Left ventricle myocardium inferior (tissue), 1 donor: ENCODE measurements at regions not wholly inside any gene's neighbourhood (a gene's known extent, or its start where the extent isn't known, plus 50 kb on each side); places are given as distances from the start of the nearest gene placed in this dataset.

Source experiments
- DNase-seq: peaks from one replicate; pipeline ENCODE4 v3.0.0-alpha.2; 2020
- H3K27ac ChIP-seq: fragments of 200-600 bp; replicated peaks from 2 replicates; pipeline ENCODE4 v1.8.0; 2021
- H3K27me3 ChIP-seq: fragments of 200-600 bp; 2 replicates; pipeline ENCODE4 v1.8.0; 2021; ENCODE audit warnings: low read depth
- H3K36me3 ChIP-seq: fragments of 200-600 bp; 2 replicates; pipeline ENCODE4 v1.8.0; 2021
- H3K4me1 ChIP-seq: fragments of 200-600 bp; 2 replicates; pipeline ENCODE4 v1.8.0; 2021
- H3K4me3 ChIP-seq: fragments of 200-600 bp; 2 replicates; pipeline ENCODE4 v1.8.0; 2021; ENCODE audit warnings: mild to moderate bottlenecking, moderate library complexity
- H3K9me3 ChIP-seq: fragments of 200-600 bp; replicated peaks from 2 replicates; pipeline ENCODE4 v1.8.0; 2021
- intact Hi-C: fragments of 100-400 bp; cut with micrococcal nuclease; formaldehyde crosslinking; loops from one replicate; pipeline ENCODE4 v1.11.0; 2022
- TF ChIP-seq, protein P1 (sequence below): fragments of 200-600 bp; IDR thresholded peaks from 2 replicates; pipeline ENCODE4 v1.8.0; 2021; ENCODE audit warnings: antibody characterized with exemption, mild to moderate bottlenecking, borderline replicate concordance
- donor health status: DM: no; HTN: yes; CAD: no; lungs with severe emphysema.

DNA sequence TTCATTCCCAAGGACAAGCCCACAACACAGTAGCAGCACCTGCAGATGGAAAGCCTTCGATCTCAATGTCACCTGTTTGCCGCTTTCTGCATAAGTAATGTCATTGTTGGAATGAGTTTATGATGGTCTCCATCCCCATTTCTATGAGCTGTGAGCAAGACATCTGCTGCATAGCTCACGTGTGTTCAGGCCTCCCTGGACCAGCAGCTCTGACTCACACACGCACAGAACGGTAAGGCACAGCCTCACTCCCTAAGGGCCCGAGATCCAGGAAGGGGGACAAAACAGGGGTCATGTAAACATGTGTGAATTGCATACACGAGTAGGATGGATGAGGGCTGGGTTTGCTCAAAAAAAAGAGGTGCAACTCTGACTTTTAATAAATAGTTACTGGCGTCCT, 223.1 kb downstream of the SOX9 start:
- intact Hi-C loops: no loop called here

DNA sequence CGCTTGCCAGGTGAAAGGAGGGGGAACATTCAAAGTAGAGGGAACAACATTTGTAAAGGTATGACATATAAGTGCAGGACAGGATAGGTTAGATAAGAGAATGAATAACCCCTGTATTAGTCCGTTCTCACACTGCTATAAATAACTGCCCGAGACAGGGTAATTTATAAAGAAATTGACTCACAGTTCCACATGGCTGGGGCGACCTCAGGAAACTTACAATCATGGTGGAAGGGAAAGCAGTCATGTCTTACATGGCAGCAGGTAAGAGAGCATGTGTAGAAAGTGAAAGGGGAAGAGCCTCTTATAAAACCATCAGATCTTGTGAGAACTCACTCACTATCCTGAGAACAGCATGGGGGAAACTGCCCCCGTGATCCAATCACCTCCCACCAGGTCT, 223.8 kb downstream of the SOX9 start:
- Histone ChIP-seq H3K27me3 (peaks cover 92% of the 10 kb centered on the region), H3K27ac (no peak overlapping the region), H3K36me3 (no peaks in the 10 kb centered on the region), H3K9me3 (no peaks in the 10 kb centered on the region), H3K4me3 (no peak overlapping the region), H3K4me1 (peaks cover under 1% of the 10 kb centered on the region)
- TF ChIP-seq, protein P1, sequence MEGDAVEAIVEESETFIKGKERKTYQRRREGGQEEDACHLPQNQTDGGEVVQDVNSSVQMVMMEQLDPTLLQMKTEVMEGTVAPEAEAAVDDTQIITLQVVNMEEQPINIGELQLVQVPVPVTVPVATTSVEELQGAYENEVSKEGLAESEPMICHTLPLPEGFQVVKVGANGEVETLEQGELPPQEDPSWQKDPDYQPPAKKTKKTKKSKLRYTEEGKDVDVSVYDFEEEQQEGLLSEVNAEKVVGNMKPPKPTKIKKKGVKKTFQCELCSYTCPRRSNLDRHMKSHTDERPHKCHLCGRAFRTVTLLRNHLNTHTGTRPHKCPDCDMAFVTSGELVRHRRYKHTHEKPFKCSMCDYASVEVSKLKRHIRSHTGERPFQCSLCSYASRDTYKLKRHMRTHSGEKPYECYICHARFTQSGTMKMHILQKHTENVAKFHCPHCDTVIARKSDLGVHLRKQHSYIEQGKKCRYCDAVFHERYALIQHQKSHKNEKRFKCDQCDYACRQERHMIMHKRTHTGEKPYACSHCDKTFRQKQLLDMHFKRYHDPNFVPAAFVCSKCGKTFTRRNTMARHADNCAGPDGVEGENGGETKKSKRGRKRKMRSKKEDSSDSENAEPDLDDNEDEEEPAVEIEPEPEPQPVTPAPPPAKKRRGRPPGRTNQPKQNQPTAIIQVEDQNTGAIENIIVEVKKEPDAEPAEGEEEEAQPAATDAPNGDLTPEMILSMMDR: no peak
- no peak for DNase-seq
- intact Hi-C loops: no loop called here

More for the DNA sequence above, 223.1 kb downstream of the SOX9 start:
- Histone ChIP-seq H3K9me3 (no peaks in the 10 kb centered on the region), H3K27me3 (peaks cover 91% of the 10 kb centered on the region), H3K4me1 (peaks cover 8% of the 10 kb centered on the region), H3K27ac (no peak overlapping the region), H3K4me3 (no peak overlapping the region), H3K36me3 (no peaks in the 10 kb centered on the region)
- TF ChIP-seq, protein P1: no peak
- DNase-seq: no peak

DNA sequence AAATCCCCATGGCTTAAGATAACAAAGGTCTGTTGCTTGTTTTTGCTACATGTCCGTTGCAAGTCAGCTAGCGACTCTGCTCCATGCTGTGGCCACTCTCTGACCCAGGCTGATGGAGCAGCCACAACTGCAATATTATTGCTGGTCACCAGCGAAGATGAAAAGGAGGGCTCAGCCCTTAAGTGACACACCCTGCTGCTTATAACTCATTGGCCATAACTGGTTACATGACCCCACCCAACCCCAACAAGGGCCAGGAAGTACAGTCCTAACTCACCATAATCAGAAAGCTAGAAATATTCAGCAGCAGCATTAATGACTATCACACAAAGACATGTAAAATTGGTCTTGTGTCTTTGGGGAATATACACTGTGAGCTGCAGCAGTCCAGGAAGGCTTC, 224.3 kb downstream of the SOX9 start:
- H3K36me3 ChIP-seq: no peaks in the 10 kb centered on the region
- TF ChIP-seq, protein P1: no peak
- no peak for DNase-seq
- intact Hi-C loops: no loop called here
- H3K9me3 ChIP-seq: no peaks in the 10 kb centered on the region
- peaks cover 92% of the 10 kb centered on the region for H3K27me3 ChIP-seq
- no peaks in the 10 kb centered on the region for H3K4me1 ChIP-seq
- H3K27ac ChIP-seq: no peak overlapping the region
- H3K4me3 ChIP-seq: no peak overlapping the region

DNA sequence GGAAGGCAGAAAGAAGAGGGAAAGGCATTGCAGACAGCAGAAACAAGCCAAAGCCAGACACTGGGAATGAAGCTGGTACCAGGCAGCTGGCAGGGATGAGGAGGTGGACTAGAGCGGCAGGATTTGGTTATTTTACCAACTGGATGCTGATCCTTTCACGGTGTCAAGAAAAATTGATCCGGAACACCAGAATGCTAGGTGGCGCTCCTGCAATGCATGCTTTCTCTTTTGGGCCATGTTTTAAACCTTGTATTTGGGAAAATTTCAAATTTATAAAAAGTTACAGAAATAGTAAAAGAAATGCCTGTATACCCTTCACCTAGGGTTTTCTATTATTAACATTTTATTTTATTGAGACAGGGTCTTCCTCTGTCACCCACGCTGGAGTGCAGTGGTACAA, 224.7 kb downstream of the SOX9 start:
- Histone ChIP-seq H3K27ac (no peak overlapping the region), H3K4me1 (no peaks in the 10 kb centered on the region), H3K9me3 (no peaks in the 10 kb centered on the region), H3K27me3 (peaks cover 92% of the 10 kb centered on the region), H3K36me3 (no peaks in the 10 kb centered on the region), H3K4me3 (no peak overlapping the region)
- intact Hi-C loops: no loop called here
- TF ChIP-seq, protein P1: no peak
- no peak for DNase-seq

DNA sequence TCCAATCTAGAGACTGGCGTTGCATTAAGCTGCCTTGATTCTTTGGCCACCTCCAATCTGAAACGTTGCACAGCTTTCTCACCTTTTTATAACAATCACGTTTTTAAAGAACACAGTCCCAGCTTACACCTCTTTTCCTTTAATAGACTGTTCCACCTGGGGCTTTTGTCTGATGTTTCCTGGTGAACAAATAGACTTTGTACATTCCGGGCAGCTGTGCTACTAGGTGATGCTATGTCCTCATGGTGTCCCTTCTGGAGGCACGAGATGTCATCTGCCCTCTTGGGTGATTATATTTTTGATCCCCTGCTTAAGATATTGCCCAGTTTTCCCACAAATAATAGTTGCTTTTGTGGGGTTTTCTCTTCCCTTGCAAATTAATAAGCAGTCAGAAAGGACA, 225.5 kb downstream of the SOX9 start:
- TF ChIP-seq, protein P1: no peak
- peaks cover 92% of the 10 kb centered on the region for H3K27me3 ChIP-seq
- no peaks in the 10 kb centered on the region for H3K36me3 ChIP-seq
- no peak overlapping the region for H3K4me3 ChIP-seq
- no peak for DNase-seq
- no peaks in the 10 kb centered on the region for H3K4me1 ChIP-seq
- no peak overlapping the region for H3K27ac ChIP-seq
- intact Hi-C loops: no loop called here
- H3K9me3 ChIP-seq: no peaks in the 10 kb centered on the region

DNA sequence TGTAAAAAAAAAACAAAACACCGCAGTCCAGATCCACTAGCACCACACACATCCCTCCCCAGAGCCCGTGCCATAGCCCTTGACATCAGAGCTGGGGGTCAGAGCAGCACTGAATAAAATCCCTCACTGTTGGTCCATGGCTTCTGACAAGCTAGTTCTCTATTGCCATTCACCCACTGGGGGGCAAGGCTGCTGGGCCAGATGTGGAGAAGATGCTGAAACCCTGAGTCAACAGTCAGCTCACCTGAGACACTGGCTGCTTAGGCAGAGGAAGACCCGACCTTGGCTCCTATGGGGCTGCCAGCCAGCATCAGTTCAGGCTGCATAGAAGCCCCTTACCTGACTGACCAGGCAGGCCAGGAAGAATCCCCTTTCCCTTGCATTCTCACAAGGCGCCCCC, 228.2 kb downstream of the SOX9 start:
- H3K4me1 ChIP-seq: no peaks in the 10 kb centered on the region
- H3K36me3 ChIP-seq: no peaks in the 10 kb centered on the region
- DNase-seq: no peak
- intact Hi-C loops: no loop called here
- TF ChIP-seq, protein P1: no peak
- H3K27me3 ChIP-seq: peaks cover 92% of the 10 kb centered on the region
- peaks cover 3% of the 10 kb centered on the region for H3K9me3 ChIP-seq
- no peak overlapping the region for H3K27ac ChIP-seq
- no peak overlapping the region for H3K4me3 ChIP-seq
